CD14-positive monocyte (primary cell): ENCODE measurements at regions not wholly inside any gene's neighbourhood (a gene's known extent, or its start where the extent isn't known, plus 50 kb on each side); places are given as distances from the start of the nearest gene placed in this dataset.

Source experiments
- DNase-seq, 3 donors: peaks; one replicate each; pipeline ENCODE4 v3.0.0-alpha.2; 2011 to 2022
- H2AFZ ChIP-seq: 2 replicates; pipeline ENCODE4 v1.6.0; 2012; ENCODE audit warnings: mild to moderate bottlenecking, low read depth, low read length, inconsistent platforms; ENCODE audit not compliant: insufficient read depth, poor library complexity, severe bottlenecking
- H3K27ac ChIP-seq, 2 donors: 1 replicate in 1 of 2; 2 replicates in 1 of 2; pipeline ENCODE4 v1.5.1; 2012 to 2013; ENCODE audit warnings: low read length in 2 of 2, control low read depth in 1 of 2, inconsistent platforms in 1 of 2, low read depth in 1 of 2, mild to moderate bottlenecking in 1 of 2
- H3K27me3 ChIP-seq, 2 donors: one replicate each; pipeline versions ENCODE4 v1.6.0 to v1.6.1; 2011 to 2013; ENCODE audit warnings: low read length in 2 of 2; ENCODE audit not compliant: control insufficient read depth in 2 of 2, insufficient read depth in 2 of 2
- H3K36me3 ChIP-seq, 2 donors: replicated peaks in 1 of 2; 1 replicate in 1 of 2; 2 replicates in 1 of 2; pipeline versions ENCODE4 v1.5.1 to v1.6.1; 2012 to 2013; ENCODE audit warnings: low read length in 2 of 2, control low read depth in 1 of 2, inconsistent platforms in 1 of 2, mild to moderate bottlenecking in 1 of 2; ENCODE audit not compliant: insufficient read depth in 2 of 2, control insufficient read depth in 1 of 2
- H3K4me1 ChIP-seq, 2 donors: 1 replicate in 1 of 2; 2 replicates in 1 of 2; pipeline versions ENCODE4 v1.5.1 to v1.6.1; 2012 to 2013; ENCODE audit warnings: low read length in 2 of 2, control low read depth in 1 of 2, inconsistent platforms in 1 of 2, mild to moderate bottlenecking in 1 of 2, moderate library complexity in 1 of 2; ENCODE audit not compliant: insufficient read depth in 2 of 2, control insufficient read depth in 1 of 2
- H3K4me2 ChIP-seq: replicated peaks from 2 replicates; pipeline ENCODE3; 2012; ENCODE audit warnings: low read length, moderate library complexity, mild to moderate bottlenecking; ENCODE audit not compliant: poor library complexity, severe bottlenecking; ENCODE audit errors: extremely low read depth
- H3K4me3 ChIP-seq, 3 experiments: fragments of 200-600 bp in 1 of 3; sonication (generic) in 1 of 3; replicated peaks in 1 of 3; 1 replicate in 2 of 3; 2 replicates in 1 of 3; pipeline ENCODE4 v1.5.1; 2011 to 2013; ENCODE audit warnings: low read length in 3 of 3, mild to moderate bottlenecking in 3 of 3, control low read depth in 2 of 3, low read depth in 2 of 3, inconsistent platforms in 1 of 3, moderate library complexity in 1 of 3
- H3K79me2 ChIP-seq: 2 replicates; pipeline ENCODE4 v1.6.0; 2012; ENCODE audit warnings: mild to moderate bottlenecking, control low read depth, inconsistent platforms, low read length, moderate library complexity; ENCODE audit not compliant: insufficient read depth
- H3K9ac ChIP-seq: 2 replicates; pipeline ENCODE4 v1.6.0; 2017; ENCODE audit warnings: low read length, mild to moderate bottlenecking; ENCODE audit not compliant: insufficient read depth, poor library complexity, severe bottlenecking
- H3K9me3 ChIP-seq, 2 donors: replicated peaks in 1 of 2; 1 replicate in 1 of 2; 2 replicates in 1 of 2; pipeline versions ENCODE4 v1.5.1 to v1.6.1; 2012 to 2013; ENCODE audit warnings: low read length in 2 of 2, control low read depth in 1 of 2; ENCODE audit not compliant: control insufficient read depth in 1 of 2, insufficient read depth in 1 of 2
- H4K20me1 ChIP-seq: 2 replicates; pipeline ENCODE4 v1.6.0; 2012; ENCODE audit warnings: mild to moderate bottlenecking, low read length, control low read depth, moderate library complexity; ENCODE audit not compliant: insufficient read depth
- H3K27ac Mint-ChIP-seq, 7 donors: one replicate each; pipeline ENCODE4 v1.8.0; 2020; ENCODE audit warnings: mild to moderate bottlenecking in 7 of 7, mixed read lengths in 7 of 7, moderate library complexity in 6 of 7, inconsistent platforms in 2 of 7
- H3K27me3 Mint-ChIP-seq, 3 donors: one replicate each; pipeline ENCODE4 v1.8.0; 2021 to 2022; ENCODE audit warnings: low read depth in 3 of 3, mild to moderate bottlenecking in 3 of 3, mixed read lengths in 3 of 3, moderate library complexity in 3 of 3, inconsistent platforms in 1 of 3
- H3K36me3 Mint-ChIP-seq, 2 donors: one replicate each; pipeline ENCODE4 v1.8.0; 2020; ENCODE audit warnings: mixed read lengths in 2 of 2, inconsistent platforms in 1 of 2, mild to moderate bottlenecking in 1 of 2
- H3K4me1 Mint-ChIP-seq: one replicate; pipeline ENCODE4 v1.8.0; 2020; ENCODE audit warnings: mild to moderate bottlenecking, mixed read lengths
- H3K4me3 Mint-ChIP-seq, 2 donors: one replicate each; pipeline ENCODE4 v1.8.0; 2020; ENCODE audit warnings: mild to moderate bottlenecking in 2 of 2, mixed read lengths in 2 of 2, moderate library complexity in 1 of 2
- H3K9me3 Mint-ChIP-seq, 7 donors: one replicate each; pipeline ENCODE4 v1.8.0; 2020 to 2022; ENCODE audit warnings: mixed read lengths in 7 of 7, mild to moderate bottlenecking in 6 of 7, moderate library complexity in 6 of 7, inconsistent platforms in 2 of 7
- CTCF ChIP-seq: fragments of 200-600 bp; IDR thresholded peaks from one replicate; pipeline ENCODE4 v1.8.0; 2022; ENCODE audit warnings: antibody characterized with exemption, mild to moderate bottlenecking
- WGBS: methylation state at CpG from one replicate; pipeline ENCODE4 v1.1.5; 2013; ENCODE audit warnings: missing lambda C conversion rate; ENCODE audit not compliant: insufficient coverage; 5-methylcytosine and 5-hydroxymethylcytosine counted together
- intact Hi-C, 2 donors: fragments of 100-400 bp; cut with micrococcal nuclease; formaldehyde crosslinking; loops; one replicate each; pipeline versions ENCODE4 v1.15.0 to v1.15.1; 2023

GRCh38 chr5:57770039-57770438 is 287.4 kb upstream of the ACTBL2 start:
- no peaks in the 10 kb centered on the region for H3K79me2 ChIP-seq
- peaks cover 0 to 1% (median 0%) of the 10 kb centered on the region in 3 donors for H3K27me3 Mint-ChIP-seq
- H3K4me3 Mint-ChIP-seq, result no peak overlapping the region
- no peaks in the 10 kb centered on the region for H3K4me1 ChIP-seq
- H3K27ac Mint-ChIP-seq, result no peak overlapping the region
- no peaks in the 10 kb centered on the region for H3K9me3 Mint-ChIP-seq
- H3K9me3 ChIP-seq, result no peaks in the 10 kb centered on the region
- no peaks in the 10 kb centered on the region for H3K27me3 ChIP-seq
- no peak for DNase-seq
- H3K9ac ChIP-seq, result no peak overlapping the region
- H3K36me3 Mint-ChIP-seq, result no peaks in the 10 kb centered on the region
- TF ChIP-seq CTCF, result no peak
- WGBS, result no CpG with 5 or more reads among the region's 2 CpGs
- no peak overlapping the region for H3K4me3 ChIP-seq
- no peaks in the 10 kb centered on the region for H3K36me3 ChIP-seq
- no peak overlapping the region for H2AFZ ChIP-seq
- H3K4me2 ChIP-seq, result no peak overlapping the region
- intact Hi-C loops, result no loop called here
- no peak overlapping the region for H3K27ac ChIP-seq
- H3K4me1 Mint-ChIP-seq, result no peaks in the 10 kb centered on the region
- no peaks in the 10 kb centered on the region for H4K20me1 ChIP-seq

GRCh38 chr5:57768745-57769144 is 286.1 kb upstream of the ACTBL2 start:
- Mint-ChIP-seq H3K9me3 (peaks cover 0 to 1% (median 0%) of the 10 kb centered on the region in 7 donors), H3K27me3 (peaks cover 0 to 1% (median 0%) of the 10 kb centered on the region in 3 donors), H3K4me3 (no peak overlapping the region), H3K36me3 (no peaks in the 10 kb centered on the region), H3K4me1 (no peaks in the 10 kb centered on the region), H3K27ac (no peak overlapping the region)
- H3K27me3 ChIP-seq, result no peaks in the 10 kb centered on the region
- WGBS, result no CpG with 5 or more reads among the region's 4 CpGs
- no peaks in the 10 kb centered on the region for H3K79me2 ChIP-seq
- H3K4me2 ChIP-seq, result no peak overlapping the region
- H3K27ac ChIP-seq, result no peak overlapping the region
- no peak for TF ChIP-seq CTCF
- intact Hi-C loops, result no loop called here
- H4K20me1 ChIP-seq, result no peaks in the 10 kb centered on the region
- no peaks in the 10 kb centered on the region for H3K36me3 ChIP-seq
- no peak for DNase-seq
- H2AFZ ChIP-seq, result no peak overlapping the region
- H3K9ac ChIP-seq, result no peak overlapping the region
- no peak overlapping the region for H3K4me3 ChIP-seq
- H3K4me1 ChIP-seq, result no peaks in the 10 kb centered on the region
- no peaks in the 10 kb centered on the region for H3K9me3 ChIP-seq
